OCI-LY3 (cell line): ENCODE measurements at regions not wholly inside any gene's neighbourhood (a gene's known extent, or its start where the extent isn't known, plus 50 kb on each side); places are given as distances from the start of the nearest gene placed in this dataset.

ENCODE experiments used
- H2AFZ ChIP-seq: fragments of 200-600, 300-600 bp; shearing (Covaris generic); 2 replicates; pipeline ENCODE4 v1.6.0; 2014; ENCODE audit warnings: antibody characterized with exemption, low read depth, low read length
- H3K27ac ChIP-seq: fragments of 200-600, 300-600 bp; sonication (generic); 2 replicates; pipeline ENCODE4 v1.5.1; 2014; ENCODE audit warnings: mild to moderate bottlenecking, low read length, moderate library complexity, mixed read lengths
- H3K27me3 ChIP-seq: fragments of 200-600, 300-600 bp; sonication (generic); 2 replicates; pipeline ENCODE4 v1.6.1; 2014; ENCODE audit warnings: low read depth, low read length, mixed read lengths
- H3K36me3 ChIP-seq: fragments of 200-600, 300-600 bp; sonication (generic); replicated peaks from 2 replicates; pipeline ENCODE3; 2014; ENCODE audit warnings: low read depth, low read length, mixed read lengths
- H3K4me1 ChIP-seq: fragments of 300-600, 200-600 bp; sonication (generic); 2 replicates; pipeline ENCODE4 v1.6.1; 2014; ENCODE audit warnings: low read length, mixed read lengths
- H3K4me2 ChIP-seq: fragments of 200-600, 300-600 bp; sonication (generic); 2 replicates; pipeline ENCODE4 v1.6.1; 2014; ENCODE audit warnings: low read length, mixed read lengths
- H3K4me3 ChIP-seq: fragments of 300-600, 200-600 bp; sonication (generic); 2 replicates; pipeline ENCODE4 v1.5.1; 2014; ENCODE audit warnings: antibody characterized with exemption, mild to moderate bottlenecking, low read length, moderate library complexity
- H3K79me2 ChIP-seq: fragments of 300-600, 200-600 bp; shearing (Covaris generic); 2 replicates; pipeline ENCODE4 v1.6.1; 2014; ENCODE audit warnings: mild to moderate bottlenecking, low read length, mixed read lengths
- H3K9ac ChIP-seq: fragments of 300-600, 200-600 bp; shearing (Covaris generic); 2 replicates; pipeline ENCODE4 v1.6.0; 2014; ENCODE audit warnings: mild to moderate bottlenecking, low read length, moderate library complexity
- H3K9me3 ChIP-seq: fragments of 200-600, 300-600 bp; shearing (Covaris generic); 2 replicates; pipeline ENCODE4 v1.6.1; 2014; ENCODE audit warnings: low read length, mixed read lengths; ENCODE audit not compliant: insufficient read depth
- H4K20me1 ChIP-seq: fragments of 200-600, 300-600 bp; sonication (generic); 2 replicates; pipeline ENCODE4 v1.6.1; 2016; ENCODE audit warnings: low read length, mixed read lengths; ENCODE audit not compliant: insufficient read depth
- CTCF ChIP-seq: fragments of 200-600, 300-600 bp; sonication (generic); IDR thresholded peaks from 2 replicates; pipeline ENCODE4 v1.5.1; 2014; ENCODE audit warnings: antibody characterized with exemption, low read length, low read depth
- EZH2phosphoT487 ChIP-seq: fragments of 200-600 bp; shearing (Covaris generic); IDR thresholded peaks from 2 replicates; pipeline ENCODE4 v1.6.1; 2018; ENCODE audit warnings: antibody characterized with exemption, mixed run types, low read depth

GRCh38 chr15:93671387-93671943 lies 559.9 kb upstream of the MCTP2 start:
- Histone ChIP-seq H3K27me3 (no peaks in the 10 kb centered on the region), H3K36me3 (no peaks in the 10 kb centered on the region), H3K4me2 (no peak overlapping the region), H3K79me2 (no peaks in the 10 kb centered on the region), H2AFZ (no peak overlapping the region), H3K9me3 (no peaks in the 10 kb centered on the region), H3K4me1 (no peaks in the 10 kb centered on the region), H3K27ac (no peak overlapping the region), H4K20me1 (no peaks in the 10 kb centered on the region), H3K9ac (no peak overlapping the region), H3K4me3 (no peak overlapping the region)
- TF ChIP-seq EZH2phosphoT487 (no peak), CTCF (no peak)

GRCh38 chr15:93670931-93671330 lies 560.4 kb upstream of the MCTP2 start:
- Histone ChIP-seq H3K79me2 (no peaks in the 10 kb centered on the region), H2AFZ (no peak overlapping the region), H3K27me3 (no peaks in the 10 kb centered on the region), H3K27ac (no peak overlapping the region), H3K36me3 (no peaks in the 10 kb centered on the region), H3K9me3 (no peaks in the 10 kb centered on the region), H4K20me1 (no peaks in the 10 kb centered on the region), H3K9ac (no peak overlapping the region), H3K4me2 (no peak overlapping the region), H3K4me3 (no peak overlapping the region), H3K4me1 (no peaks in the 10 kb centered on the region)
- TF ChIP-seq CTCF, result no peak
- no peak for TF ChIP-seq EZH2phosphoT487

GRCh38 chr15:93664213-93664956 lies 567.0 kb upstream of the MCTP2 start:
- Histone ChIP-seq H4K20me1 (no peaks in the 10 kb centered on the region), H3K79me2 (no peaks in the 10 kb centered on the region), H3K9me3 (no peaks in the 10 kb centered on the region), H3K9ac (no peak overlapping the region), H3K4me1 (no peaks in the 10 kb centered on the region), H3K27ac (no peak overlapping the region), H3K4me2 (no peak overlapping the region), H3K4me3 (no peak overlapping the region), H3K27me3 (no peaks in the 10 kb centered on the region), H3K36me3 (no peaks in the 10 kb centered on the region), H2AFZ (no peak overlapping the region)
- TF ChIP-seq EZH2phosphoT487, result no peak
- no peak for TF ChIP-seq CTCF

- no peaks in the 10 kb centered on the region for H4K20me1 ChIP-seq
- H3K79me2 ChIP-seq, result no peaks in the 10 kb centered on the region
- no peaks in the 10 kb centered on the region for H3K4me1 ChIP-seq
- H3K27ac ChIP-seq, result no peak overlapping the region
- no peak overlapping the region for H3K9ac ChIP-seq
- no peak overlapping the region for H3K4me2 ChIP-seq
- TF ChIP-seq CTCF (no peak), EZH2phosphoT487 (no peak)
- H2AFZ ChIP-seq, result no peak overlapping the region
- no peaks in the 10 kb centered on the region for H3K9me3 ChIP-seq
- no peaks in the 10 kb centered on the region for H3K36me3 ChIP-seq
- H3K27me3 ChIP-seq, result no peaks in the 10 kb centered on the region
- no peak overlapping the region for H3K4me3 ChIP-seq
Measured at GRCh38 chr15:93662162-93662885, 569.0 kb upstream of the MCTP2 start.
